SK-N-SH (cell line): ENCODE measurements at regions not wholly inside any gene's neighbourhood (a gene's known extent, or its start where the extent isn't known, plus 50 kb on each side); places are given as distances from the start of the nearest gene placed in this dataset.

Experiments used
- CTCF ChIA-PET: fragments of 300-600, 350-600 bp; formaldehyde crosslinking; extraction: SDS; loops from one replicate; lab custom pipeline; 2021; lab: Yijun Ruan, JAX
- POLR2A ChIA-PET: fragments of 350-600 bp; sonication (Branson Sonifier 250); formaldehyde crosslinking; extraction: SDS; loops from one replicate; lab custom pipeline; 2020; ENCODE audit warnings: antibody characterized with exemption, inconsistent platforms; lab: Yijun Ruan, JAX
- DNase-seq: peaks from one replicate; pipeline ENCODE4 v3.0.0; 2012
- H2AFZ ChIP-seq: fragments of 200-600 bp; sonication (generic); 2 replicates; pipeline ENCODE4 v1.8.1; 2016; ENCODE audit warnings: antibody characterized with exemption, mild to moderate bottlenecking, low read depth
- H3F3A ChIP-seq: fragments of 200-600 bp; sonication (generic); replicated peaks from 2 replicates; pipeline ENCODE3; 2016; ENCODE audit warnings: antibody characterized with exemption, mild to moderate bottlenecking; ENCODE audit not compliant: insufficient read depth
- H3K27ac ChIP-seq, 2 experiments: fragments of 200-500 bp in 1 of 2; fragments of 200-600 bp in 1 of 2; sonication (Bioruptor generic) in 1 of 2; sonication (generic), shearing (Covaris generic) in 1 of 2; 2 replicates each; pipeline versions ENCODE4 v1.5.1 to v1.6.1; 2014 to 2016; ENCODE audit warnings: low read depth in 2 of 2, inconsistent platforms in 1 of 2, low read length in 1 of 2, mild to moderate bottlenecking in 1 of 2, mixed read lengths in 1 of 2
- H3K27me3 ChIP-seq: fragments of 200-600 bp; sonication (generic), shearing (Covaris generic); 2 replicates; pipeline ENCODE4 v1.6.1; 2016; ENCODE audit warnings: mixed run types; ENCODE audit not compliant: insufficient read depth
- H3K36me3 ChIP-seq, 2 experiments: fragments of 200-500 bp in 1 of 2; fragments of 200-600 bp in 1 of 2; sonication (Bioruptor generic) in 1 of 2; sonication (generic) in 1 of 2; replicated peaks in 1 of 2; 2 replicates each; pipeline versions ENCODE3 to v1.5.1; 2014 to 2016; ENCODE audit warnings: low read length in 1 of 2, mild to moderate bottlenecking in 1 of 2; ENCODE audit not compliant: insufficient read depth in 2 of 2, control insufficient read depth in 1 of 2
- H3K4me1 ChIP-seq, 2 experiments: fragments of 200-500 bp in 1 of 2; fragments of 200-600 bp in 1 of 2; sonication (Bioruptor generic) in 1 of 2; sonication (generic), shearing (Covaris generic) in 1 of 2; 2 replicates each; pipeline versions ENCODE4 v1.5.1 to v1.6.1; 2014 to 2016; ENCODE audit warnings: low read depth in 1 of 2, low read length in 1 of 2, mixed run types in 1 of 2; ENCODE audit not compliant: insufficient read depth in 2 of 2, control insufficient read depth in 1 of 2
- H3K4me2 ChIP-seq: fragments of 200-600 bp; sonication (generic), shearing (Covaris generic); 2 replicates; pipeline ENCODE4 v1.6.1; 2017; ENCODE audit warnings: mixed run types
- H3K4me3 ChIP-seq, 2 experiments: fragments of 200-500 bp in 1 of 2; fragments of 200-600 bp in 1 of 2; sonication (Bioruptor generic) in 1 of 2; sonication (generic), shearing (Covaris generic) in 1 of 2; 2 replicates each; pipeline versions ENCODE4 v1.5.1 to v1.8.1; 2014 to 2016; ENCODE audit warnings: low read depth in 2 of 2, inconsistent platforms in 1 of 2, low read length in 1 of 2, mild to moderate bottlenecking in 1 of 2, mixed read lengths in 1 of 2, moderate library complexity in 1 of 2
- H3K79me2 ChIP-seq: fragments of 200-600 bp; sonication (generic); 2 replicates; pipeline ENCODE4 v1.8.1; 2017; ENCODE audit warnings: mild to moderate bottlenecking; ENCODE audit not compliant: insufficient read depth
- H3K9ac ChIP-seq: fragments of 200-600 bp; sonication (generic); 2 replicates; pipeline ENCODE4 v1.6.1; 2017; ENCODE audit warnings: mixed run types
- H3K9me2 ChIP-seq: fragments of 200-600 bp; sonication (generic); 2 replicates; pipeline ENCODE4 v1.6.1; 2017; ENCODE audit warnings: mixed run types
- H3K9me3 ChIP-seq: fragments of 200-600 bp; sonication (generic); 2 replicates; pipeline ENCODE4 v1.6.1; 2017; ENCODE audit warnings: mixed run types, mild to moderate bottlenecking, moderate library complexity
- H4K20me1 ChIP-seq: fragments of 200-600 bp; sonication (generic); 2 replicates; pipeline ENCODE4 v1.6.1; 2017; ENCODE audit warnings: mild to moderate bottlenecking, mixed run types; ENCODE audit not compliant: insufficient read depth
- CHD2 ChIP-seq: fragments of 150-350 bp; IDR thresholded peaks from 2 replicates; pipeline ENCODE4 v1.6.1; 2018; ENCODE audit warnings: low read length; ENCODE audit not compliant: partially characterized antibody
- ELF1 ChIP-seq: IDR thresholded peaks from 2 replicates; pipeline ENCODE4 v1.4.0; 2012
- EP300 ChIP-seq, 2 experiments: IDR thresholded peaks; 2 replicates each; pipeline versions ENCODE4 v1.4.0 to v1.6.1; 2012; ENCODE audit warnings: borderline replicate concordance in 1 of 2, low read depth in 1 of 2, low read length in 1 of 2
- EZH2phosphoT487 ChIP-seq: fragments of 200-600 bp; sonication (generic); IDR thresholded peaks from 2 replicates; pipeline ENCODE4 v1.6.1; 2017; ENCODE audit warnings: low read depth, mixed run types, mild to moderate bottlenecking, antibody characterized with exemption, moderate library complexity, borderline replicate concordance
- FOXJ3 ChIP-seq: sonication (generic); formaldehyde crosslinking; IDR thresholded peaks from 2 replicates; pipeline ENCODE4 v1.5.1; 2020; ENCODE audit warnings: mild to moderate bottlenecking, missing genetic modification reagents
- FOXM1 ChIP-seq: IDR thresholded peaks from 2 replicates; pipeline ENCODE4 v1.4.0; 2012; ENCODE audit warnings: low read depth, mild to moderate bottlenecking
- GABPA ChIP-seq: IDR thresholded peaks from 2 replicates; pipeline ENCODE4 v1.4.0; 2012; ENCODE audit warnings: low read depth, mild to moderate bottlenecking
- IRF3 ChIP-seq: fragments of 150-350 bp; IDR thresholded peaks from 2 replicates; pipeline ENCODE4 v1.6.1; 2016; ENCODE audit warnings: mild to moderate bottlenecking, low read depth, low read length
- JUND ChIP-seq: IDR thresholded peaks from 2 replicates; pipeline ENCODE4 v1.4.0; 2012
- MEF2A ChIP-seq: IDR thresholded peaks from 2 replicates; pipeline ENCODE4 v1.4.0; 2012; ENCODE audit warnings: low read depth, borderline replicate concordance
- NFIC ChIP-seq: IDR thresholded peaks from 2 replicates; pipeline ENCODE4 v1.4.0; 2012; ENCODE audit warnings: borderline replicate concordance
- PBX3 ChIP-seq: IDR thresholded peaks from 2 replicates; pipeline ENCODE4; 2012
- POLR2AphosphoS5 ChIP-seq: IDR thresholded peaks from 2 replicates; pipeline ENCODE4 v1.6.1; 2012; ENCODE audit warnings: low read depth, low read length
- RAD21 ChIP-seq: IDR thresholded peaks from 2 replicates; pipeline ENCODE4 v1.6.1; 2012; ENCODE audit warnings: mild to moderate bottlenecking, low read length
- RFX5 ChIP-seq: IDR thresholded peaks from 2 replicates; pipeline ENCODE4 v1.6.1; 2012; ENCODE audit warnings: mild to moderate bottlenecking, improper control_type of control experiment, low read length
- RXRA ChIP-seq: IDR thresholded peaks from 2 replicates; pipeline ENCODE4 v1.4.0; 2012; ENCODE audit warnings: low read depth, mild to moderate bottlenecking, borderline replicate concordance
- SIN3A ChIP-seq: IDR thresholded peaks from 2 replicates; pipeline ENCODE4 v1.6.1; 2012; ENCODE audit warnings: low read depth, mild to moderate bottlenecking, low read length, moderate library complexity, borderline replicate concordance
- TAF1 ChIP-seq: IDR thresholded peaks from 2 replicates; pipeline ENCODE4 v1.6.1; 2012; ENCODE audit warnings: low read depth, mild to moderate bottlenecking, low read length, moderate library complexity, borderline replicate concordance
- TCF12 ChIP-seq: IDR thresholded peaks from 2 replicates; pipeline ENCODE4 v1.4.0; 2012
- TEAD4 ChIP-seq: IDR thresholded peaks from 2 replicates; pipeline ENCODE4 v1.4.0; 2012; ENCODE audit warnings: mild to moderate bottlenecking, borderline replicate concordance; ENCODE audit not compliant: insufficient read depth
- USF2 ChIP-seq: fragments of 150-350 bp; IDR thresholded peaks from 2 replicates; pipeline ENCODE4 v1.6.1; 2017; ENCODE audit warnings: antibody characterized with exemption, low read length, low read depth, borderline replicate concordance
- YY1 ChIP-seq: IDR thresholded peaks from 2 replicates; pipeline ENCODE4 v1.4.0; 2012; ENCODE audit warnings: low read depth, mild to moderate bottlenecking
- WGBS: methylation state at CpG from one replicate; pipeline ENCODE4 v1.1.6; 2017; ENCODE audit warnings: low lambda C conversion rate; 5-methylcytosine and 5-hydroxymethylcytosine counted together
- TF ChIP-seq, protein P1 (sequence below): IDR thresholded peaks from 2 replicates; pipeline ENCODE4 v1.6.1; 2012; ENCODE audit warnings: mild to moderate bottlenecking, low read depth, low read length, moderate library complexity
- TF ChIP-seq, protein P2 (sequence below): IDR thresholded peaks from 2 replicates; pipeline ENCODE4 v1.4.0; 2012; ENCODE audit warnings: low read depth, borderline replicate concordance
- TF ChIP-seq, protein P3 (sequence below): IDR thresholded peaks from 2 replicates; pipeline ENCODE4 v1.4.0; 2012; ENCODE audit warnings: low read depth

GRCh38 chr7:35370687-35371086 is 116.8 kb upstream of the TBX20 start:
- ChIA-PET POLR2A (interaction anchor here (1.6 kb wide), 1 partner anchor 430 kb away, joined by 3 read pairs; the partner anchor contains the start of gene SEPTIN7), CTCF (interaction anchor here (0.7 to 3.0 kb wide), 12 partner anchors 12 to 208 kb away, joined by 3 to 11 read pairs (median 3); no protein-coding TSS in a partner anchor)
- Histone ChIP-seq H4K20me1 (no peaks in the 10 kb centered on the region), H3K4me2 (no peak overlapping the region), H3F3A (no peaks in the 10 kb centered on the region), H3K4me3 (no peak overlapping the region), H3K9ac (no peak overlapping the region), H3K27ac (peak overlapping the region in 1 of 2 experiments; percentile 65; a peak in 2 of 4 replicates), H3K27me3 (no peaks in the 10 kb centered on the region), H3K9me3 (no peaks in the 10 kb centered on the region), H3K36me3 (no peaks in the 10 kb centered on the region), H3K9me2 (no peaks in the 10 kb centered on the region), H3K79me2 (no peaks in the 10 kb centered on the region), H3K4me1 (peaks cover 0 to 20% of the 10 kb centered on the region in 2 experiments; a peak in 2 of 4 replicates), H2AFZ (no peak overlapping the region)
- peak; percentile 84 for DNase-seq
- WGBS, result 2% methylated on average over 2 of the region's 2 CpGs
- peak; percentile 63; the same call in 1 of the 2 replicates for TF ChIP-seq TEAD4
- peak; percentile 100 for TF ChIP-seq FOXJ3
- TF ChIP-seq RFX5, result 0 out of 2 replicates have a peak, but pooled peaks have one; percentile 11
- TF ChIP-seq SIN3A, result no peak
- TF ChIP-seq, protein P1, sequence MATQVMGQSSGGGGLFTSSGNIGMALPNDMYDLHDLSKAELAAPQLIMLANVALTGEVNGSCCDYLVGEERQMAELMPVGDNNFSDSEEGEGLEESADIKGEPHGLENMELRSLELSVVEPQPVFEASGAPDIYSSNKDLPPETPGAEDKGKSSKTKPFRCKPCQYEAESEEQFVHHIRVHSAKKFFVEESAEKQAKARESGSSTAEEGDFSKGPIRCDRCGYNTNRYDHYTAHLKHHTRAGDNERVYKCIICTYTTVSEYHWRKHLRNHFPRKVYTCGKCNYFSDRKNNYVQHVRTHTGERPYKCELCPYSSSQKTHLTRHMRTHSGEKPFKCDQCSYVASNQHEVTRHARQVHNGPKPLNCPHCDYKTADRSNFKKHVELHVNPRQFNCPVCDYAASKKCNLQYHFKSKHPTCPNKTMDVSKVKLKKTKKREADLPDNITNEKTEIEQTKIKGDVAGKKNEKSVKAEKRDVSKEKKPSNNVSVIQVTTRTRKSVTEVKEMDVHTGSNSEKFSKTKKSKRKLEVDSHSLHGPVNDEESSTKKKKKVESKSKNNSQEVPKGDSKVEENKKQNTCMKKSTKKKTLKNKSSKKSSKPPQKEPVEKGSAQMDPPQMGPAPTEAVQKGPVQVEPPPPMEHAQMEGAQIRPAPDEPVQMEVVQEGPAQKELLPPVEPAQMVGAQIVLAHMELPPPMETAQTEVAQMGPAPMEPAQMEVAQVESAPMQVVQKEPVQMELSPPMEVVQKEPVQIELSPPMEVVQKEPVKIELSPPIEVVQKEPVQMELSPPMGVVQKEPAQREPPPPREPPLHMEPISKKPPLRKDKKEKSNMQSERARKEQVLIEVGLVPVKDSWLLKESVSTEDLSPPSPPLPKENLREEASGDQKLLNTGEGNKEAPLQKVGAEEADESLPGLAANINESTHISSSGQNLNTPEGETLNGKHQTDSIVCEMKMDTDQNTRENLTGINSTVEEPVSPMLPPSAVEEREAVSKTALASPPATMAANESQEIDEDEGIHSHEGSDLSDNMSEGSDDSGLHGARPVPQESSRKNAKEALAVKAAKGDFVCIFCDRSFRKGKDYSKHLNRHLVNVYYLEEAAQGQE, result no peak
- no peak for TF ChIP-seq MEF2A
- peak; percentile 37; the same call in 1 of the 2 replicates for TF ChIP-seq RAD21
- TF ChIP-seq GABPA, result no peak
- TF ChIP-seq, protein P2, sequence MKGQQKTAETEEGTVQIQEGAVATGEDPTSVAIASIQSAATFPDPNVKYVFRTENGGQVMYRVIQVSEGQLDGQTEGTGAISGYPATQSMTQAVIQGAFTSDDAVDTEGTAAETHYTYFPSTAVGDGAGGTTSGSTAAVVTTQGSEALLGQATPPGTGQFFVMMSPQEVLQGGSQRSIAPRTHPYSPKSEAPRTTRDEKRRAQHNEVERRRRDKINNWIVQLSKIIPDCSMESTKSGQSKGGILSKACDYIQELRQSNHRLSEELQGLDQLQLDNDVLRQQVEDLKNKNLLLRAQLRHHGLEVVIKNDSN, result no peak
- TF ChIP-seq PBX3, result 0 out of 2 replicates have a peak, but pooled peaks have one; percentile 28
- TF ChIP-seq EZH2phosphoT487, result no peak
- TF ChIP-seq FOXM1, result no peak
- TF ChIP-seq RXRA, result no peak
- TF ChIP-seq USF2, result no peak
- no peak for TF ChIP-seq TAF1
- peak; percentile 44; the same call in 1 of the 2 replicates for TF ChIP-seq NFIC
- TF ChIP-seq IRF3, result no peak
- TF ChIP-seq YY1, result no peak
- TF ChIP-seq CHD2, result peak; percentile 93
- TF ChIP-seq TCF12, result peak; percentile 49
- TF ChIP-seq, protein P3, sequence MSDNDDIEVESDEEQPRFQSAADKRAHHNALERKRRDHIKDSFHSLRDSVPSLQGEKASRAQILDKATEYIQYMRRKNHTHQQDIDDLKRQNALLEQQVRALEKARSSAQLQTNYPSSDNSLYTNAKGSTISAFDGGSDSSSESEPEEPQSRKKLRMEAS, result no peak
- TF ChIP-seq POLR2AphosphoS5, result peak; percentile 62; the same call in 1 of the 2 replicates
- no peak for TF ChIP-seq ELF1
- no peak for TF ChIP-seq JUND
- TF ChIP-seq EP300 (IDR thresholded peaks at IDR 0.05; ENCODE audit: borderline replicate concordance in 1 of 2, low read depth in 1 of 2, low read length in 1 of 2), result peak in 1 of 2 experiments; percentile 96; a peak in 2 of 4 replicates
